ENCODE measurements at regions not wholly inside any gene's neighbourhood (a gene's known extent, or its start where the extent isn't known, plus 50 kb on each side); places are given as distances from the start of the nearest gene placed in this dataset.
A peak's percentile ranks its signal among the peaks of the same experiment; 100 is the strongest.

DNA sequence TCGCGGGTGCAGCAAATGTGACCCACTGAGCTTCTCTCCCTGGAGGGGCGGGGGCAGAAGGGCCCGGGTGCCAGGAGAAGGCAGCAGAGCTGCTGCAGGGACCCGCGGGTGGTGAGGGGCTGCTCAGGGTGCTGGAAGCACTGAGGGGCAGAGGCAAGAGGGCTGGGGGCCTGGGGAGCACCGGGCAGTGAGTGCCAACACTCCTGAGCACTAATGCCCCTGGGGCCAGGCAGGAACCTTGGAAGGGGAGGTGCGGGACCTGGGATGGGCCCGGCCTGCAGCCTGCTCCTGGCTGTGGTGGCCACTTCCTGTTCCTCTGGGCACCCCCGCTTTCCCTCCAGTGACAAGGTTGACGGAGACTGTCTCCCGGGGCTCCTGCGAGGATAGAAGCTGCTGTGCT is 66.5 kb upstream of the ADRA2C start:
- TF ChIP-seq, protein P1, sequence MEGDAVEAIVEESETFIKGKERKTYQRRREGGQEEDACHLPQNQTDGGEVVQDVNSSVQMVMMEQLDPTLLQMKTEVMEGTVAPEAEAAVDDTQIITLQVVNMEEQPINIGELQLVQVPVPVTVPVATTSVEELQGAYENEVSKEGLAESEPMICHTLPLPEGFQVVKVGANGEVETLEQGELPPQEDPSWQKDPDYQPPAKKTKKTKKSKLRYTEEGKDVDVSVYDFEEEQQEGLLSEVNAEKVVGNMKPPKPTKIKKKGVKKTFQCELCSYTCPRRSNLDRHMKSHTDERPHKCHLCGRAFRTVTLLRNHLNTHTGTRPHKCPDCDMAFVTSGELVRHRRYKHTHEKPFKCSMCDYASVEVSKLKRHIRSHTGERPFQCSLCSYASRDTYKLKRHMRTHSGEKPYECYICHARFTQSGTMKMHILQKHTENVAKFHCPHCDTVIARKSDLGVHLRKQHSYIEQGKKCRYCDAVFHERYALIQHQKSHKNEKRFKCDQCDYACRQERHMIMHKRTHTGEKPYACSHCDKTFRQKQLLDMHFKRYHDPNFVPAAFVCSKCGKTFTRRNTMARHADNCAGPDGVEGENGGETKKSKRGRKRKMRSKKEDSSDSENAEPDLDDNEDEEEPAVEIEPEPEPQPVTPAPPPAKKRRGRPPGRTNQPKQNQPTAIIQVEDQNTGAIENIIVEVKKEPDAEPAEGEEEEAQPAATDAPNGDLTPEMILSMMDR (IDR thresholded peaks at IDR 0.05): no peak
- Mint-ChIP-seq H3K36me3 (ENCODE audit: low read depth) (no peaks in the 10 kb centered on the region), H3K27ac (no peak overlapping the region), H3K4me1 (peaks cover 32% of the 10 kb centered on the region), H3K9me3 (peaks cover 35% of the 10 kb centered on the region), H3K27me3 (ENCODE audit: low read depth, poor library complexity) (peaks cover 15% of the 10 kb centered on the region), H3K4me3 (no peak overlapping the region)
- DNase-seq: no peak

DNA sequence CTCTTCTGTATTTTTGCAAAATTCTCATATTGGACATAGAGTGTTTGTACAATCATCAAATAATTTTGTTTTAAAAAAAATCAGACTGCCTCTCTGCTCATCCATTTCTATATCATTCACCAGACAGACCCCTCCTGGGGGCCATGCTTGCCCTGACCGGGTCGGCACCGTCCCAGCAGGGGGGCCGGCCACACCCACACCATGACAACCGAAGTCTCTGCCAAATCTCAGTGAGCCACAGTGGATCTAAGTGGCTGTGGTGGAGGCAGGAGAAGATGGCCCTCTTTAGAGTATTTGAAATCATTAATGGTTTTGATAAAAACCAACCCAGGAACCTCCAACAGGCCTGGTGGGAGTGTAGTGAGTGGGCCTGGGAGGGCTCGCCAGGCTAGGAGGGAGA is 66.9 kb upstream of the ADRA2C start:
- H3K9me3 Mint-ChIP-seq: peaks cover 38% of the 10 kb centered on the region
- H3K36me3 Mint-ChIP-seq (ENCODE audit: low read depth): no peaks in the 10 kb centered on the region
- no peak overlapping the region for H3K4me3 Mint-ChIP-seq
- TF ChIP-seq, protein P1 (IDR thresholded peaks at IDR 0.05): no peak
- peaks cover 32% of the 10 kb centered on the region for H3K4me1 Mint-ChIP-seq
- DNase-seq: no peak
- no peak overlapping the region for H3K27ac Mint-ChIP-seq
- H3K27me3 Mint-ChIP-seq (ENCODE audit: low read depth, poor library complexity): peaks cover 13% of the 10 kb centered on the region

DNA sequence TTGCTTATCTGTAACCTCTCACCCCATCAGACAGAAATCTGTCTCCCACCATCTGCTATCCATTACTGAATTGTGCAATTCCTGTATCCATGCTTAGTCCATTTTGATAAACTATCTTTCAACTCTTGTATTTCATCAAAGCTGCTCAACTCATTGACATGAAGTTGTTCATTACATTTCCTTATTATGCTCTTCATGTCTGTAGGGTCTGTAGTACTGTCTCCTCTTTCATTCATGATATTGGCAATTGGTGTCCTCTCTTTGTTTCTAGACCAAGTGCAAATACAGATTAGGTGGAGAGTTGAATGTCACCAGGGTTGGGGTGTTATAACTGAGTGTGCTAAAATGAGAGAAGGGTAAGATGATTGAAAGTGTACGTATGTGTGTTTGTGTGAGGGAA is 69.2 kb upstream of the ADRA2C start:
- H3K4me1 Mint-ChIP-seq: peaks cover 15% of the 10 kb centered on the region
- no peak for DNase-seq
- H3K27me3 Mint-ChIP-seq (ENCODE audit: low read depth, poor library complexity): peaks cover 20% of the 10 kb centered on the region
- H3K36me3 Mint-ChIP-seq (ENCODE audit: low read depth): no peaks in the 10 kb centered on the region
- peaks cover 41% of the 10 kb centered on the region for H3K9me3 Mint-ChIP-seq
- H3K27ac Mint-ChIP-seq: no peak overlapping the region
- no peak overlapping the region for H3K4me3 Mint-ChIP-seq
- TF ChIP-seq, protein P1 (IDR thresholded peaks at IDR 0.05): no peak

DNA sequence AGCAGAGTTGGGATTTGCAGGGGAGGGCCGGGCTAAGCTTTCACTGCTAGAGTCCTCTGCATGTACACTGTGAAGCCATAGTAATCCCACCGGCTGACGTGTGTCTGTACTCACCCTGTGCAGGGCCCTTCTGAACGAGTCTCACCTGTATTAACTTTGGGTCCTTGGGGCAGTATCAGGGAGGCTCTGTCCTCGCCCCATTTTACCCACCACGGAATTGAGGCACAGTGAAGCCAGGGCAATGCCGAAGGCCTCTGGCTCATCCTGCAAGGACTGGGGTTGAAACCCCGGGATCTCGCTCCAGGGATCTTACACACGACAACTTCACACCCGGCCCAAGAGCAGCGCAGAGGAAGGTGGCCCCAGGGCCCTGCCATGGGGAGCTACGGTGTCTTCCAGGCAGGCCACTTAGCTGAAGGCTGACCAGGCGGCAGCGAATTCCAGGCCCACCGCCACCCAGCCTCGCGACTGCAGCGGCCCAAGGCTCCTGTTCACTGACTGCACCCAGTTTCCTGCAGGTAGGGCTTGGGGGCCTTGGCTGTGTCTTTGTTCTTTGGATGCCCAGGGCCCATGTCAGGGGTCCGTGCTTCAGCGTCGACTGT is 75.5 kb upstream of the ADRA2C start:
- Mint-ChIP-seq H3K27ac (no peak overlapping the region), H3K4me3 (no peak overlapping the region), H3K27me3 (ENCODE audit: low read depth, poor library complexity) (peaks cover 37% of the 10 kb centered on the region), H3K4me1 (no peaks in the 10 kb centered on the region), H3K9me3 (peaks cover 13% of the 10 kb centered on the region), H3K36me3 (ENCODE audit: low read depth) (no peaks in the 10 kb centered on the region)
- no peak for DNase-seq
- TF ChIP-seq, protein P1 (IDR thresholded peaks at IDR 0.05): no peak

DNA sequence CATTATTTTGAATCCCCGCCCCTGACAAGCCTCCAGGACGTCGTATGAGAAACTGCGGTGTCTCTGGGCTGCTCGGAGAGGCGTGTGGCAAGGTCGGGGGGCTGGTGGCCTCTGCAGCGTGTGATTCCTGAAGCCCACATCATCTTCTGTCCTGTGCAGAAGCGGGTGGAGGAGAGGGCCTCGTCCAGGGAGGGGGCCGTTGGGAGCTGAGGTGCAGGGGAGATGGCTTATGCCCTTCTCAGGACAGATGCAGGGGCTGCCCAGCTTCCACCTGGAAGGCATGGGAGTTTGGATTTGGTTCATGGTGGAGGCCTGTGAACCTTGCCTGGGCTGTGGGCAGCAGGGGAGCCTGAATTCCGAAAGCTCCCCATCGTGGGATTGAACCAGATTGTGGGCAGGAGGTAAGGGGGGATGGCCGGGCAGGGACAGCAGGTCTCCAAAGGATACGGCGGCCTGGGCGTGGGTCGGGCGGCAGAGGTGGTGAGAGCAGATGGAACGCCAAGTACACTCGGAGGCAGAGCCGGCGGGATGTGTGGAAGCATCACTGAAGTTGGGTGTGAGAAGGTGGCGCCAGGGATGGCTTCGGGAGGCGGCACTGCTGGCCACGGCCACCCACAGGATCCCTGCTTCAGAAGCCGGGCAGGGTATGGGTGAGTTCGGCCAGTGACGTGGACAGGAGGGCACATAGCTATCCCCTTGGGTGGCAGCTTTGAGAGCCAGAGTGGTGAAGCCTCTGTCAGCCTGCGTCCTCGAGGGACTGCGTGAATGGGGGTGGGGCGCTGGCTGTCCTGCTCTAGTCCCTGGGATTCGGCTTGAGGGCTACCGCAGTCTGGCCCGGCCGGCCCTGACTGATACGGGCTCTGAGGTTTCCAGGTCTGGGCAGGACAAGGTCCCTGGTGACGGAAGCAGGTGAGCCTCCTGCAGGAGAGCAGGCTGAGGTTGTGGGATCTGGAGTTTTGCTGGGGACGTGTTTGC is 76.3 kb upstream of the ADRA2C start:
- Mint-ChIP-seq H3K36me3 (ENCODE audit: low read depth) (no peaks in the 10 kb centered on the region), H3K27me3 (ENCODE audit: low read depth, poor library complexity) (peaks cover 32% of the 10 kb centered on the region), H3K4me1 (no peaks in the 10 kb centered on the region), H3K9me3 (peaks cover 7% of the 10 kb centered on the region), H3K27ac (peak overlapping the region; percentile 36), H3K4me3 (no peak overlapping the region)
- TF ChIP-seq, protein P1 (IDR thresholded peaks at IDR 0.05): no peak
- DNase-seq: no peak
